GM12892 (cell line): ENCODE measurements at regions not wholly inside any gene's neighbourhood (a gene's known extent, or its start where the extent isn't known, plus 50 kb on each side); places are given as distances from the start of the nearest gene placed in this dataset.

Experiments
- POLR2A ChIP-seq: IDR thresholded peaks from 2 replicates; pipeline ENCODE4 v1.6.1; 2011; ENCODE audit warnings: low read depth, low read length, control low read depth
- POLR2AphosphoS5 ChIP-seq: IDR thresholded peaks from 2 replicates; pipeline ENCODE4 v1.6.1; 2011; ENCODE audit warnings: low read depth, low read length, control low read depth
- TAF1 ChIP-seq: IDR thresholded peaks from 2 replicates; pipeline ENCODE4 v1.6.1; 2011; ENCODE audit warnings: low read depth, mild to moderate bottlenecking, control low read depth, low read length, borderline replicate concordance

DNA sequence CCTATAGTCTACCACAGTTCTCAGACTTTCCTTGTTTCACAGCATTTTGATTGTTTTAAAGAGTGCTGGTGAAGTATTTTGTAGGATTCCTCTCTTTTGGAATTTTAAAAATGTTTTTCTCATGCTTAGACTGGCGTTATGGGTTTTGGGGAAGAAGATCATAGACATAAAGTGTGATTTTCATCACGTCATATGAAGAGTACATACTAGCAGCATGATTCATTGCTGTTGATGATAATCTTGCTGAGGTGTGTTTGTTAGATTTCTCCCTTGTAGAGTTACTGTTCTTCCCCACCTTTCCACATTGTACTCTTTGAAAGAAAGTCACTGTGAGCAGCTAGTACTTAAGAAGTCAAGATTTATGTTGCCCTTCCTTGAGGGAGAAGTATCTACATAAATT lies 396.1 kb upstream of the GNPDA2 start:
- TF ChIP-seq POLR2A (no peak), TAF1 (no peak), POLR2AphosphoS5 (no peak)
